ENCODE measurements at regions not wholly inside any gene's neighbourhood (a gene's known extent, or its start where the extent isn't known, plus 50 kb on each side); places are given as distances from the start of the nearest gene placed in this dataset.

DNA sequence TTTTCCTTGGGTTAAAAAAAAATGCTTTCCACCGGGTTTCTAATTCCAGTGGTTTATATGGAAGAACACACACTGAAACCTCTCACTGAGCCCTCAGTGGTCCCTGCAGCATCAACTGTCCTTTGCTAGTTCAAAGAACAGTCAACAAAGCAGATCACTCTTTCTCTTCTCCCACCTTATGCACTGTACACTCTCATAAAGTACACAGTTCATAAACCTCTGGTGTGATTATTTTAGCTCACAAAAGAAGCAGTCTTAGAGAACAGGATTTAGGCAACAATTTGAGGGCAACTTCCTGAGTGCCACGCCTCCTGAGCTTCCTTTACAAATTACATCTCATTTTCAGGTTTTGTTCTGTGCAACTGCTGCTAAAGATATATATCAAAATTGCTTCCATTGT lies 728.4 kb upstream of the GOLIM4 start:
- TF ChIP-seq EZH2 (IDR thresholded peaks at IDR 0.05; ENCODE audit: borderline replicate concordance, insufficient read depth, low read length, poor library complexity, severe bottlenecking) (no peak), EP300 (conservative IDR thresholded peaks at IDR 0.05; ENCODE audit: poor library complexity, severe bottlenecking) (no peak), TAF1 (IDR thresholded peaks at IDR 0.05; ENCODE audit: low read depth) (no peak), MXI1 (conservative IDR thresholded peaks at IDR 0.05; ENCODE audit: poor library complexity, severe bottlenecking) (no peak), RAD21 (conservative IDR thresholded peaks at IDR 0.05) (no peak)
- Histone ChIP-seq H2AFZ (ENCODE audit: low read depth, low read length) (no peak overlapping the region), H3K27me3 (ENCODE audit: insufficient read depth, low read depth, low read length) (no peaks in the 10 kb centered on the region), H3K9ac (ENCODE audit: low read length) (no peak overlapping the region), H3K36me3 (ENCODE audit: insufficient read depth, low read length) (no peaks in the 10 kb centered on the region), H3F3A (ENCODE audit: insufficient read depth, low read length, poor library complexity, severe bottlenecking) (peaks cover 11% of the 10 kb centered on the region), H3K27ac (ENCODE audit: low read length) (no peak overlapping the region), H3K9me3 (ENCODE audit: low read length) (no peaks in the 10 kb centered on the region), H3K4me3 (ENCODE audit: low read length) (no peak overlapping the region), H3K4me2 (ENCODE audit: low read length) (no peak overlapping the region), H3K9me2 (ENCODE audit: insufficient read depth, low read length) (no peaks in the 10 kb centered on the region), H3K79me2 (replicated peaks; ENCODE audit: insufficient read depth, low read length) (no peaks in the 10 kb centered on the region), H4K20me1 (ENCODE audit: insufficient read depth) (no peaks in the 10 kb centered on the region)

DNA sequence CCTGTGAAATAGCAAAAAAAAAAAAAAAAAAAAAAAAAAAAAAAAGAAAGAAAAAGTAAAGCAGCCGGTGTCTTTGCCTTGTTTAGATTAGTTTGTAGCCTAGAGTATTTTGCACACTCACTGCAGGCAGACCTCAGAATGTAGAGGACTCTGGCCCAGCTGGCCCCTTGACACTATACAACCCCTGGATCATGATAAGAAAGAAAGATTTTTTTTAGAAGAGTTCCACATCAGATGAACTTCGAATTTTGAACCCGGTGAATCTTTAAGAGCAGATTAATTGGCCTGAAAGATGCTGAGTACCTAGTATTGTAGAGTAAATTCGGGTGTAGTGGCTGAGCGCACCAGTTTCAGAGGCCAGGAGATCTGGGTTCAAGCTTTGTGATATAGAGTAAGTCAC lies 727.7 kb upstream of the GOLIM4 start:
- no peak overlapping the region for H3K4me2 ChIP-seq (ENCODE audit: low read length)
- no peak overlapping the region for H3K9ac ChIP-seq (ENCODE audit: low read length)

DNA sequence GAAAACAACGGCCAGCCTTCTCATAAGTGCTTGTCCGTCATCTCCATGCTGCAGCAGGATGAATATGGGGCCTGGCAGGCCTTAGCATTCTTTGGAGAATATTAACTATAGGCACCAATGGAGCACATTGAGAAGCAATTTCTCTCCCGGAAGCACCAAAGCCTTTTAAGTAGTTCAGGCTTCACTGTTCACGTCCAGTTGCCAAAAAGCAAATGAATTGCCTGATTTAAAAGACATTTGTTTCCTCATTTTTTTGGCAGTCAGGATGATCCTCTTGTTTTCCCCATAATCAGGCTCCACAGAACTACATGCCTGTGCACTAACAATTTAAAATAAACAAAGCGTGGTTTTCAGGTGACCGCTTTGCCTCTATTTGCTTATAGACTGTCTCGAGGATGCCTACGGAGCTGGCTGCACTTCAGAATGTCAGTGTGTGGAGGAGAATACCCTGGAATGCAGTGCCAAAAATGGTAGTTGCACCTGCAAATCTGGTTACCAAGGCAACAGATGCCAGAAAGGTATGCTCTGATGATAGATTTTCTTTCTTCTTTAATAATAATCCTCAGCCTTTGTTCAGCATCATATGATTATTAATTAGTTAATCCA lies 725.2 kb upstream of the GOLIM4 start:
- Histone ChIP-seq H3K27me3 (ENCODE audit: insufficient read depth, low read depth, low read length) (no peaks in the 10 kb centered on the region), H3K9ac (ENCODE audit: low read length) (no peak overlapping the region), H3K4me2 (ENCODE audit: low read length) (no peak overlapping the region), H3K9me2 (ENCODE audit: insufficient read depth, low read length) (no peaks in the 10 kb centered on the region), H3F3A (ENCODE audit: insufficient read depth, low read length, poor library complexity, severe bottlenecking) (no peaks in the 10 kb centered on the region), H3K36me3 (ENCODE audit: insufficient read depth, low read length) (no peaks in the 10 kb centered on the region), H3K79me2 (replicated peaks; ENCODE audit: insufficient read depth, low read length) (no peaks in the 10 kb centered on the region), H3K9me3 (ENCODE audit: low read length) (no peaks in the 10 kb centered on the region), H3K4me3 (ENCODE audit: low read length) (no peak overlapping the region), H3K27ac (ENCODE audit: low read length) (no peak overlapping the region), H4K20me1 (ENCODE audit: insufficient read depth) (no peaks in the 10 kb centered on the region), H2AFZ (ENCODE audit: low read depth, low read length) (no peak overlapping the region)
- TF ChIP-seq RAD21 (conservative IDR thresholded peaks at IDR 0.05): no peak
- TF ChIP-seq SMC3 (conservative IDR thresholded peaks at IDR 0.05; ENCODE audit: poor library complexity): no peak
- no peak for TF ChIP-seq TAF1 (IDR thresholded peaks at IDR 0.05; ENCODE audit: low read depth)
- TF ChIP-seq POLR2AphosphoS5 (IDR thresholded peaks at IDR 0.05): no peak
- TF ChIP-seq, protein P1, sequence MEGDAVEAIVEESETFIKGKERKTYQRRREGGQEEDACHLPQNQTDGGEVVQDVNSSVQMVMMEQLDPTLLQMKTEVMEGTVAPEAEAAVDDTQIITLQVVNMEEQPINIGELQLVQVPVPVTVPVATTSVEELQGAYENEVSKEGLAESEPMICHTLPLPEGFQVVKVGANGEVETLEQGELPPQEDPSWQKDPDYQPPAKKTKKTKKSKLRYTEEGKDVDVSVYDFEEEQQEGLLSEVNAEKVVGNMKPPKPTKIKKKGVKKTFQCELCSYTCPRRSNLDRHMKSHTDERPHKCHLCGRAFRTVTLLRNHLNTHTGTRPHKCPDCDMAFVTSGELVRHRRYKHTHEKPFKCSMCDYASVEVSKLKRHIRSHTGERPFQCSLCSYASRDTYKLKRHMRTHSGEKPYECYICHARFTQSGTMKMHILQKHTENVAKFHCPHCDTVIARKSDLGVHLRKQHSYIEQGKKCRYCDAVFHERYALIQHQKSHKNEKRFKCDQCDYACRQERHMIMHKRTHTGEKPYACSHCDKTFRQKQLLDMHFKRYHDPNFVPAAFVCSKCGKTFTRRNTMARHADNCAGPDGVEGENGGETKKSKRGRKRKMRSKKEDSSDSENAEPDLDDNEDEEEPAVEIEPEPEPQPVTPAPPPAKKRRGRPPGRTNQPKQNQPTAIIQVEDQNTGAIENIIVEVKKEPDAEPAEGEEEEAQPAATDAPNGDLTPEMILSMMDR (IDR thresholded peaks at IDR 0.05; ENCODE audit: poor library complexity, severe bottlenecking): no peak
- TF ChIP-seq EP300 (conservative IDR thresholded peaks at IDR 0.05; ENCODE audit: poor library complexity, severe bottlenecking): no peak

More for the DNA sequence above, 727.7 kb upstream of the GOLIM4 start:
- H3K27ac ChIP-seq (ENCODE audit: low read length): no peak overlapping the region
- TF ChIP-seq MXI1 (conservative IDR thresholded peaks at IDR 0.05; ENCODE audit: poor library complexity, severe bottlenecking): no peak
- no peak for TF ChIP-seq POLR2AphosphoS5 (IDR thresholded peaks at IDR 0.05)
- TF ChIP-seq RAD21 (conservative IDR thresholded peaks at IDR 0.05): no peak
- no peak for TF ChIP-seq EP300 (conservative IDR thresholded peaks at IDR 0.05; ENCODE audit: poor library complexity, severe bottlenecking)
- TF ChIP-seq EZH2 (IDR thresholded peaks at IDR 0.05; ENCODE audit: borderline replicate concordance, insufficient read depth, low read length, poor library complexity, severe bottlenecking): no peak
- TF ChIP-seq TAF1 (IDR thresholded peaks at IDR 0.05; ENCODE audit: low read depth): no peak
- TF ChIP-seq, protein P1 (IDR thresholded peaks at IDR 0.05; ENCODE audit: poor library complexity, severe bottlenecking): no peak
- no peak overlapping the region for H3K4me3 ChIP-seq (ENCODE audit: low read length)
- H3K9me3 ChIP-seq (ENCODE audit: low read length): no peaks in the 10 kb centered on the region
- no peaks in the 10 kb centered on the region for H3K27me3 ChIP-seq (ENCODE audit: insufficient read depth, low read depth, low read length)
- H3K9me2 ChIP-seq (ENCODE audit: insufficient read depth, low read length): no peaks in the 10 kb centered on the region
- no peaks in the 10 kb centered on the region for H4K20me1 ChIP-seq (ENCODE audit: insufficient read depth)
- H3F3A ChIP-seq (ENCODE audit: insufficient read depth, low read length, poor library complexity, severe bottlenecking): peaks cover 8% of the 10 kb centered on the region
- H2AFZ ChIP-seq (ENCODE audit: low read depth, low read length): no peak overlapping the region
- no peaks in the 10 kb centered on the region for H3K79me2 ChIP-seq (replicated peaks; ENCODE audit: insufficient read depth, low read length)
- no peaks in the 10 kb centered on the region for H3K36me3 ChIP-seq (ENCODE audit: insufficient read depth, low read length)
